NCI-H1930 (cell line): ENCODE measurements at regions not wholly inside any gene's neighbourhood (a gene's known extent, or its start where the extent isn't known, plus 50 kb on each side); places are given as distances from the start of the nearest gene placed in this dataset.
A peak's percentile ranks its signal among the peaks of the same experiment; 100 is the strongest.

ENCODE experiments used
- DNase-seq, 2 experiments: peaks; one replicate each; lab custom pipeline; 2025; lab: John Stamatoyannopoulos, UW

GRCh38 chr6:112717856-112718255, 370.7 kb downstream of the RFPL4B start:
- no peak for DNase-seq

- no peak for DNase-seq
These were observed 378.5 kb downstream of the RFPL4B start for GRCh38 chr6:112725541-112726085.

- DNase-seq: no peak
These were observed 388.0 kb downstream of the RFPL4B start for GRCh38 chr6:112735129-112735528.

GRCh38 chr6:112739766-112740165, 392.6 kb downstream of the RFPL4B start:
- DNase-seq: no peak

GRCh38 chr6:112743323-112743722, 396.2 kb downstream of the RFPL4B start:
- DNase-seq: no peak

- no peak for DNase-seq
These were observed 397.7 kb downstream of the RFPL4B start for GRCh38 chr6:112744827-112745226.

GRCh38 chr6:112745765-112746164, 398.6 kb downstream of the RFPL4B start:
- DNase-seq: no peak

GRCh38 chr6:112749673-112750072, 402.5 kb downstream of the RFPL4B start:
- DNase-seq: no peak

- DNase-seq: no peak
These were observed 405.2 kb downstream of the RFPL4B start for GRCh38 chr6:112752305-112752704.

- no peak for DNase-seq
These were observed 405.7 kb downstream of the RFPL4B start for GRCh38 chr6:112752791-112753190.

- no peak for DNase-seq
These were observed 413.7 kb downstream of the RFPL4B start for GRCh38 chr6:112760831-112761230.

- DNase-seq: no peak
These were observed 414.6 kb downstream of the RFPL4B start for GRCh38 chr6:112761740-112762139.

- DNase-seq: no peak
These were observed 417.2 kb downstream of the RFPL4B start for GRCh38 chr6:112764377-112764776.

- no peak for DNase-seq
These were observed 423.2 kb downstream of the RFPL4B start for GRCh38 chr6:112770308-112770707.

- no peak for DNase-seq
These were observed 426.1 kb downstream of the RFPL4B start for GRCh38 chr6:112773187-112773586.

- no peak for DNase-seq
These were observed 427.2 kb downstream of the RFPL4B start for GRCh38 chr6:112774319-112774718.

GRCh38 chr6:112780498-112781096, 433.5 kb downstream of the RFPL4B start:
- DNase-seq: peak; percentile 14 to 56

GRCh38 chr6:112781241-112781640, 434.1 kb downstream of the RFPL4B start:
- no peak for DNase-seq

- DNase-seq: no peak
These were observed 438.3 kb downstream of the RFPL4B start for GRCh38 chr6:112785408-112785807.

- no peak for DNase-seq
These were observed 439.7 kb downstream of the RFPL4B start for GRCh38 chr6:112786801-112787200.

GRCh38 chr6:112787371-112787770, 440.2 kb downstream of the RFPL4B start:
- no peak for DNase-seq

- no peak for DNase-seq
These were observed 448.2 kb downstream of the RFPL4B start for GRCh38 chr6:112795316-112795715.

GRCh38 chr6:112796712-112797111, 449.6 kb downstream of the RFPL4B start:
- no peak for DNase-seq

- no peak for DNase-seq
These were observed 452.8 kb downstream of the RFPL4B start for GRCh38 chr6:112799889-112800288.
